C1 segment of cervical spinal cord (tissue), 14 donors: ENCODE measurements at regions not wholly inside any gene's neighbourhood (a gene's known extent, or its start where the extent isn't known, plus 50 kb on each side); places are given as distances from the start of the nearest gene placed in this dataset.
"Not testable (repeated sequence)": the region's sequence is repeated elsewhere in the genome, so short reads cannot be mapped to it uniquely, and the experiment has no call there.

Experiments
- DNase-seq, 14 donors: peaks; one replicate each; lab custom pipeline; 2025; lab: John Stamatoyannopoulos, UW

DNA sequence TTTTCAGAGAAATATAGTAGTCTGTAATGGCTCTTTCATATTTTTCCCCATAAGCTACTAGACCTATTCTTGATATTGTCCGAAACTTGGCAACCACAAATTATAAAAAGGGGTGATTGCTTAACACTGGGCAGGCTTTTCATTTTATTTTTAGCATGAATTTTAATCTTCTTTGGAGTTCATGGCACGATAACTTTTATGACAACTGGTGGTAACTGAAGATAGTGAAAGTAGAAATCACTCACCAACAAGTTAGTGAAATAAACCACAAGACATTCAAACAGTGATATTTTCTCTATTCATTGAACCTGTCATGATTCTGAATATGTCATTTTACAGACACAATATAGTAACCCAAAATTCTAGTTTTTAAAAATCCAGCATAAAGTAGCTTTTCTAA, 213.9 kb downstream of the PRDM9 start:
- no peak for DNase-seq

DNA sequence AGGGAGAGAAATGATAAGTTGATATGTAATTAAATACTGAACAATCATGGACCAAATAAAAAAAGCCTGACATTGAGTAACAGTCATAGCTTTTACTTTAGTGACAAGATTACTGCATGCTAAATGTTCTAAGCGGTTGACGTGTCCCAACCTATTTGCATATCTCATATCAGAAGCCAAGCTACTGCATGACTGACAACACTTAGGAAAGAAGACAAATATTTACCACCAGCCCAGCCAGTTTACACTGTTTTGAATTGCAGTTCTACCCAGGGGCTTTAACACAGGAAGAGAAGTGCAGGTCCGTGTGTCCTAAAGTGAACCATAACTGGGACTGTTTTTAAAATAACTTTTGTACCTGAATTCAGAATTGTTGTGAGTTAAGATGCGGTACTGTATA, 219.9 kb downstream of the PRDM9 start:
- no peak for DNase-seq

GRCh38 chr5:23730023-23730422, 222.6 kb downstream of the PRDM9 start:
- DNase-seq, result no peak

DNA sequence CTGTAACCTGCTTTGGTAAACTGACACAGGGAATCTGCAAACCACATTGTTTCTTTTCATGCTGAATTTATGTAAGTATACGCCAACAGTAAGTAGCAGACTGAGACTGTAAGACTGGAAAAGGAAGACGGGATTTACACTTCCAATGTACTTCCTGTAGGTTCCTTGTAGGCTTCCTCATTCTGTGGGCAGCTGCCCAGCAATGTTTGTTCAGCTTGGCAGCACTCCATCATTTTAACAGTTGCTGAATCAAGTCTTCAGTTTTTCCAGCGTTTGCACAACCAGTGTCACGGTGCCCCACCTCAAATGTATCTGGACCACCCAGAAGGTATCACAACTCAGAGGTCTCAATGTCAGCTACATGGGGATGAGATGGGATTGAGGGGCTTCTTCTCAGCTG, 232.6 kb downstream of the PRDM9 start:
- no peak for DNase-seq

- DNase-seq, result no peak
Measured at GRCh38 chr5:23742701-23743100, 235.3 kb downstream of the PRDM9 start.

GRCh38 chr5:23755906-23756305, 248.5 kb downstream of the PRDM9 start:
- no peak for DNase-seq

GRCh38 chr5:23756779-23757178, 249.4 kb downstream of the PRDM9 start:
- no peak for DNase-seq

DNA sequence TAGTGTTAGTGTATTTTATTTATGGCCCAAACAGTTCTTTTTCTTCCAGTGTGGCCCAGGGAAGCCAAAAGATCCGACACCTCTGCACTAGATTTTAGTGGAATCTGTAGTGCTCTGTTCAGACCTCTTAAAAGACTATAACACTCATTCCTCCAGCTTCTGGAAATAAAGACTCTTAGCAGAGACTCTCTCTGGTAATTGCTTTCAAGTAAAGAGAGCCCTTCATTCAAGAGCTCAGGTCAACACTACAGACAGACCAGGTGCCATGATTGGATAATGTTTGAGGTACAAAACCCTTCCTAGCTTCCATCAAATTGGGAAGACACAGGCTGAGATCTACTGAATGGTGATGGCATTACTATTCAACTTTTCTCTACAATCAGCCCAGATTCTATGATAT, 255.8 kb downstream of the PRDM9 start:
- no peak for DNase-seq

GRCh38 chr5:23776684-23777083, 269.3 kb downstream of the PRDM9 start:
- DNase-seq, result no peak

DNA sequence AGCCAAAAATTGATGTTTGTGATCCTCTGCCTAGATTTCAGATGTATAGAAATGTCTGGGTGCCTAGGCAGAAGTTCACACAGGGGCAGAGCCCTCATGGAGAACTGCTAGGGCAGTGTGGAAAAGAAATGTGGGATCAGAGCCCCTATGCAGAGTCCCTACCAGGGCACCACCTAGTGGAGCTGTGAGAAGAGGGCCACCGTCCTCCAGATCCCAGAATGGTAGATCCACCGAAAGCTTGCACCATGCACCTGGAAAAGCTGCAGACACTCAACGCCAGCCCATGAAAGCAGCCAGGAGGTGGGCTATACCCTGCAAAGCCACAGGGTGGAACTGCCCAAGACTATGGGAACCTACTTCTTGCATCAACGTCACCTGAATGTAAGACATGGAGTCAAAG, 292.9 kb downstream of the PRDM9 start:
- not testable (repeated sequence) for DNase-seq

GRCh38 chr5:23820765-23821471, 313.5 kb downstream of the PRDM9 start:
- no peak for DNase-seq

DNA sequence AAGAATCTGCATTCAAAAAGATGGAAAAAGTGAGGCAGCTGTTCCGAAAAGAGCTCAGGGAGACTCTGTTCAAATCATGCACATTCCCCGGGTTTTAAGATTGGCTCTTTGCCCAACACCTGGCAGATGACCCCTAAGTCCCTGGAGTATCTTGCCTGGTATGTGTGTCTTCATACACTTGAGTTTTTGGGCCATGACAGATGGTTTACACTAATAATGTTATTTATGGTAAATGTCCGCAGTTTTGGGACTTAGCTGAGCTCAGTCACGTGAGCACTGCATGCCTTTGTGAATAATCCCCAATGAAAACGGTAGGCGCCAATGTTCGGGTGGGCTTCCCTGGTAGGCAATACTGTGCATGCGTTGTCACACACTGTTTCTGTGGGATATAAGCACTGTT, 316.1 kb downstream of the PRDM9 start:
- DNase-seq, result no peak

DNA sequence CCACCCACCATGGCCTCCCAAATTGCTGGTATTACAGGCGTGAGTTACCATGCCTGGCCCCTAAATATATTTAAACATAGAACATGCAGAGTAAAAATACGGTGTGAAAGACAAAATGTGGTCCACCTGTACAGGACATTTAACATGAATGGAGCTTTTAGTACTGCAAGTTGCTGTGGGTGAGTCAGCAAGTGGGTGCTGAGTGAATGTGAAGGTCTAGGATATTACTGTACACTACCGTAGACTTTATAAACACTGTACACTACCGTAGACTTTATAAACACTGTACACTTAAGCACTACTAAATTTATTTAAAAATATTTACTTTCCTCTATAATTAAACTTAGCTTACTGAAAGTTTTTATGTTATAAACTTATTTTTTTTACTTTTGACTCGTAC, 317.8 kb downstream of the PRDM9 start:
- no peak for DNase-seq

DNA sequence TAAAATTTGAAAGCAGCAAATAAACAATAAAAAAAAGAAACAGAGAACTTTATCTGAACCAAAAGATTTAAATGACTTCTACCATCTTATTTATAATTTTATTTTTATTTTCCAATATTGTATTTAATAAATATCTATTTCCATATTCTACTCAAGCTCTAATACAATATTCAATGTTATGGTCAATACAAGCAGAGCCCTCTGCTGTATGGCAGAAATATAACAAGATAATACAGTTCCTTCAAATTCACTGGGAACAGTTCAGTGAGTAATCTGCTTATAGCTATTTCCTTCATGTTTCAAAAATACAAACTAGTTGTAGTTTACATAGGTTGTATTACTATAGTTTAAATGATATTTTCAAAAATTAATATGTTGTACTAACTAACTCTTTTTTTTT, 332.7 kb downstream of the PRDM9 start:
- DNase-seq, result no peak

- no peak for DNase-seq
Measured at GRCh38 chr5:23864786-23865185, 357.4 kb downstream of the PRDM9 start.

- DNase-seq, result no peak
Measured at GRCh38 chr5:23877847-23878246, 370.4 kb downstream of the PRDM9 start.

DNA sequence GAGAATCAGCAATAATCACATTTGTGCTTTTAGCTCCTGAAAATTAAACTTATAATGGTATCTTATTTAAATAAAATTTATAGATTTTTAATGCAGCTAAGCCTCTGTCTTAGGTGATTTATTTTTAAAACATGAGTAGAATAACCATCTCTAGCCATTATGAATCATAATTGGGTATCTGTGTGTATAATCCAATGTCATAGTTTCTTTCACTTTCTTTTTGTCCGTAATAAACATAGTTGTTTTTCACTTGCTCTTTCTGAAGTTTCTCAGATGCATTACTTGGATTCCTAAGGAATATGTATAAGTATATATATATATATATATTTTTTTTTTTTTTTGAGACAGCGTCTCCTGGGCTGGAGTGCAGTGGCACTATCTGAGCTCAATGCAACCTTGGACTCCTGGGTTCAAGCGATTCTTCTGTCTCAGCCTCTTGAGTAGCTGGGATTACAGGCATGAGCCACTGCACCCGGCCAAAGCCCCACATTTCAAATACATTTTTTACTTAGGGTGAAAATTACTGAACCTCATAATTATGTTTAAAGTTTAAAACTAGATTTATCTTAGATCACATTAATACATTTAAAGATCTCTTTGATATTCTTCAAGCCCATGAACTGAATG, 377.1 kb downstream of the PRDM9 start:
- DNase-seq, result no peak

GRCh38 chr5:23893561-23893960, 386.2 kb downstream of the PRDM9 start:
- DNase-seq, result no peak

DNA sequence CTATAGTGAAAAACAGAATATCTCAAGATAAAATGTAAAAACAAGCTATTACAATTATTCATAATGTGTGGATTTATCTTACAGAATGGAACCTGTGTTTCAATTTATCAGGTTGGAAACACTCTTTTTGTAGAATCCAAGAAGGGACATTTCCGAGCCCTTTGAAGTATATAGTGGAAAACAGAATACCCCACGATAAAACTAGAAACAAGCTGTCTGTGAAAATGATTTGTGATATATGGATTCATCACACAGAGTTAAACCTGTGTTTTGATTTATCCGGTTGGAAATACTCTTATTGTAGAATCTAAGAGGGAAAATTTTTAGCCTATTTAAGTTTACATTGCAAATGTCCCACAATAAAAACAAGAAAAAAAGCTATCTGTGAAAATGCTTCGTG, 388.2 kb downstream of the PRDM9 start:
- DNase-seq, result no peak

- no peak for DNase-seq
Measured at GRCh38 chr5:23930985-23931384, 423.6 kb downstream of the PRDM9 start.

GRCh38 chr5:23951261-23951928, 444.0 kb downstream of the PRDM9 start:
- not testable (repeated sequence) for DNase-seq

GRCh38 chr5:23963449-23963848, 456.0 kb downstream of the PRDM9 start:
- no peak for DNase-seq

GRCh38 chr5:23977365-23977764, 470.0 kb downstream of the PRDM9 start:
- no peak for DNase-seq
